HG03354 (cell line): ENCODE measurements at regions not wholly inside any gene's neighbourhood (a gene's known extent, or its start where the extent isn't known, plus 50 kb on each side); places are given as distances from the start of the nearest gene placed in this dataset.

Source experiments
- ATAC-seq: cut with Tn5 transposase; IDR thresholded peaks from one replicate; pipeline ENCODE4 v1.9.1; 2021; ENCODE audit warnings: mild to moderate bottlenecking; ENCODE audit not compliant: unreplicated experiment, poor library complexity, severe bottlenecking

DNA sequence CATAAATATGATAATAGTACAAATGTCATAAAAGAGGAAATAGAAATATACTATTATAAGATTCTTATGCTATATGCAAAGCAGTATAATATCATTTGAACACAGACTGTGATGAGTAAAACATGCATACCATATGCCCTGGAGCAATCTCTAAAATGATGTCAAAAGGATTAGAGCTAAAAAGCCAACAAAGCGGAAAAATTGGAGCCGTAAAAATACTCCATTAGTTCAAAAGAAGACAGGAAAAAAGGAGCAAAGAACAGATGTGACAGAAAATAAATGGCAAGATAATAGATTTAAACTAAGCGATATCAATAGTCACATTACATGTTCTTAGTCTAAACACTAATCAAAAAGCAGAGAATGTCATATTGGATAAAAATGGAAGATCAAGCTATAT is 191.0 kb upstream of the PLPP4 start:
- ATAC-seq, result no peak

DNA sequence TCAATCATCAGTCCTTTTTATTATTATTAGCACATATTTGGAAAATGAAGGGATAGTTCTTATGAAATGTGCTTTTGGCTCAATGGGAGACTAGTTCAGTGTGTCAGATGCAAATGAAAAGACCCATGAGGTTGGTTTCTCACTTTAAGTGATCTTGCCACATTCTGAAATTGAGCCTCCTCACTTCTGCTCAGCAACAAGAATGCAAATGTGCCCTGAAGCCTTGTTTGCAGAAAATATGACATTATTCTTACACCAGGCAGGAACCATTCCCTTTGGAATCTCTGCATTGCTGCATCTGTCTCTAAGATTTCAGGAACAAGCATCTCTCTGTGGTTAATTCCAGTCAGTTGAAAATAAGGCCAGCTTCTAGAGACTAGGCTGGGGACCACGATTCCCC is 186.1 kb upstream of the PLPP4 start:
- ATAC-seq, result no peak

DNA sequence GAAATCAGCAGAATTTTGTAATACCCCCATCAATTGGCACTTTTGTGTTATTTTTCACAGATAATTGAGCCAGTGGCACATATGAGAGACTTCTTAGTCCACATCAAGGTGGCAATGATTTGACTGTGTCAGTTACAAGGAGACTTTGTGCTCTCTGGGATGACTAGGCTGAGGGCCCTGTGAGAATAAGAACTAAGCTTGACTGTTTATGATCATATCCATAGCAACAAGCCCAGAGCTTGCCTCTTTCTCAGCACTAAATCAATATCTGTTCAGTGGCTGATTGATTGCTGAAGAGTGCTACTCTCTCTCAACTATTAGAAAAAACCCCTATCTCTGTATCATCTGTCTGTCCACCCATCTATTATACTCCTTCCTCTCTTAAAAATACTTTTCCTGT is 185.3 kb upstream of the PLPP4 start:
- ATAC-seq, result no peak

DNA sequence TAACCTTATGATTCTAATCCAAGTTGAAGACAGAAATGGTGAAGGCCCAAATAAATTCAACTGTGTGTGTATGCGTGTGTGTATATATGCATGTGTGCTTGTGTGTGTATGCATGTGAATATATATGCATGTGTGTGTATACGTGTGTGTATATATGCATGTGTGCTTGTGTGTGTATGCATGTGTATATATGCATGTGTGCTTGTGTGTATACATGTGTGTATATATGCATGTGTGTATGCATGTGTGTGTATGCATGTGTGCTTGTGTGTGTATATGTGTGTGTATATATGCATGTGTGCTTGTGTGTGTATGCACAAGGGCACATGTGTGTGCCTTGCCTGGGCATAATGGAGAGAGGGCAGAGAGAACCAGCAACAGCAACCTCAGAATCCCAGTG is 184.7 kb upstream of the PLPP4 start:
- no peak for ATAC-seq

DNA sequence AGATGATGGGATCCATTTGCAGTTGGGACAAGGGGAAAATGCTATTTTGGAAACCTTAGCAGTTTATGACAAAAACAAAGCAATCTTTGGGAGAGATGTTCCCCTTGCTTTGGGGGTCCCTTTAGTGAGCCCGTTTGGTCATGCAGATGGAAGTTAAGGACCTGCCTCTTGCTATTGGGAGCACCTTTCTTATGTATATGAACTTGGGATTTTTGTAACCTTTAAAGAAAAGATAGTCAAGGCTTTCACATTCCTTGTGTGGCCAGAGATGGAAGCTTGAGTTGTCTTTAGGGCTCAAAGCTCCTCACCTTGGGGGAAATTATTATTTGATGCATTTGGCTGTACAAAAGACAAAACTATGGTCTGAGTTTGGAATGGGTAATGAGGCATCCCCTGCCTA is 179.0 kb upstream of the PLPP4 start:
- ATAC-seq, result no peak

DNA sequence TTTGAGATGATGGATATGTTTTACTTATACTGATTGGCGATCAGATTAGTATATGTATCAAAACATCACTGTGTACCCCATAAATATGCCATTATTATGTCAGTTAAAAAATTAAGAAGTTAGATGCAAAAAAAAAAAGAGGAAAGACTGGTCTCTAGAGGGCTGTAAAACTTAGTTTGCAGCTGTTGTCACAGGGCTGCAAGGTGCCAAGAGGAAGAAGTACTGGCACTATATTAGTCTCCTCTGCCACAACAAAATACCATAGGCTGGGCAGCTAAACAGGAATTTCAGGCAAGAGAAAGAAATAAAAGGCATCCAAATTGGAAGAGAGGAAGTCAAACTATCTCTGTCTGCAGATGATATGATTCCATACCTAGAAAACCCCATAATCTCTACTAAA is 177.8 kb upstream of the PLPP4 start:
- ATAC-seq, result no peak

DNA sequence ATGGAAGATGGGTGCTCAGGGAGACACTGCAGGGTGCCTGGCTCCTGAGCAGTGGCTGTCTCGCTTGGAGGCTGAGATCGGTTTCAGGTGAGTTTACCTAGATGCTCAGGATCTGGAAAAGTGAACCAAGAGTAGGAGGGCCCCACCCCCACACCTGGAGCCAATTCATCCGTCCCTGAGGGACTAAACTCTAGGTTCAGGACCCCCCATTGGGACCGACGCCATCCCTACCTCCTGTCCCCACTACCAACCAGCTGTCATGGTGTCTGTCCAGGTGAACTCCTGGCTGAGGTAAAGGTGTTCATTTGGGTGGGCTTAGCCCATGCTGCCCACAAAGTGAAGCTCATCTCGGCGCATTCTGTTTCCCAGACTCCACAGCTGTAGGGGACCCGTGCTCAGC is 174.6 kb upstream of the PLPP4 start:
- ATAC-seq, result no peak

DNA sequence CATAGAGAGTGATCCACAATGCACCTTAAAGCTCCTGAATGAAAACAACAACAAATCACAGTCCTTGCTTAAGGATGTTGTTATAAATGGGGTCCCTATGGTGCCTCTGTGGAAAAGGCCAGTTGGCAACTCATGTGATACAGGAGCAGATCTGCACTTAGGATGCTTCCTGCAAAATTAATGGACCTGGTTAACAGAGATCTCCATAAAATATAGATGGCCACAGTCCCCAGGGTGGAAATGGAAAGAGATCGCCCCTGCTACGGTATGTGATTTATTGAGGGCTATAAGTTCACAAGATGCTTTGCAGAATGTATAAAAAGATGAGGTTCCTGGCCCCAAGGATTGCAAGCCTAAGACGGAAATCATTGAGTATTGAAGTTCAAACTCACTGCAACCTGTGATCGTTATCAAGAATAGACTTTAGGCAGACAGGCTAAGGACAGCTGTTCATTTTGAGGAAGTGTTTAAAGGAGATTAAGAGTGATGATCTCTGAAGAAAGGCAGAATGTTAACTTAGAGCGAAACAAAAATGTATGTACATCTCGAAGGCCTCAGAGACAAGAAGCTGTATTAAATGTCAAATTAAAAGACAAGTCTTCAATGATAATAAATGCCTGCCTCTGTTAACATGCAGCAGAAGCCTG is 174.1 kb upstream of the PLPP4 start:
- ATAC-seq, result no peak

DNA sequence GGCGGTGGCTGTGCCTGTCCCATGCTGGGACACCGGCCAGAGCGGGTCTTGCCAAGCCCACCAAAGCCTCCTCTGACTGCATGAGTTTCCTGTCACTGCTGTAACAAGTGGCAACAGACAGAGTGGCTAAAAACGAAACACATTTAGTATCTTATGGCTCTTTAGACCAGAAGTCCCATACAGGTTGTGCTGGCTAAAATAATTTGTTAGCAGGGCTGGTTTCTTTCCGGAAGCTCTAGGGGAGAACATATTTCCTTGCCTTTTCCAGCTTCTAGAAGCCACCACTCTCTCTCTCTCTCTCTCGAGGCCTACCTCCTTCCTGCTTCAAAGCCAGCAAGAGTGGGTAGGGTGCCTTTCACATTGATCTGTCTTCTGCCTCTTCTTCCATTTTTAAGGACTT is 171.6 kb upstream of the PLPP4 start:
- ATAC-seq, result no peak

DNA sequence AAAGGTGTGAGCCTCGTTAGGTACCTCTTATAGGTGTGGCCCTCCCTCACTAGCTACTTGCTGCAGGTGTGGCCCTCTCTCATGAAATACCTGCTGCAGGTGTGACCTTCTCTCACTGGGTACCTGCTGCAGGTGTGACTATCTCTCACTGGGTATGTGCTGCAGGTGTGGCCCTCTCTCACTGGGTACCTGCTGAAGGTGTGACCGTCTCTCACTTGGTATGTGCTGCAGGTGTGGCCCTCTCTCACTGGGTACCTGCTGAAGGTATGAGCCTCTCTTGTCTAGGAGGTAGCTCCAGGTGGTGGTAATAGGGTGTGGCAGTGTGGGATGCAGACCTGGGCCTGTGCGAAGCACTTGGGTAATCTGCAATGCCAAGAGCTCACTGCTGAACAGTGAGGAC is 170.7 kb upstream of the PLPP4 start:
- no peak for ATAC-seq

DNA sequence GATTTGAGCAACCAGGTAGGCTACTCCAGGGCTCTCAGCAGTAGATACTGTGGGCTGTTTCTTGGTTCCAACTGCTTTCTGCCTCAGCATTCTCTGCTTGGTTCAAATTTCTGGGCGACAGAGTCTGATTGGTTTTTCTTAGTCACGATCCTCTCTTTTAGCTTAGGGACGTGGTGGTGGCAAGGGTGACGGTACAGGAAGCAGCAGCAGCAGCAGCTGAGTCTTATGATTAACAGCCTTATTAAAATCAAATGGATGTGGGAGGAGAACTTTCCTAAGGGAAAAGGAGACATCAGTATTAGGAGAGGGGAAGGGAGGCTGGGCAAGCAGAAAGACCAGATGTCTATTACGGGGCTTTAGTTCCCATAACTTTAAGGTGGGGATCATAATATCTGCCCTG is 156.5 kb upstream of the PLPP4 start:
- ATAC-seq, result no peak

DNA sequence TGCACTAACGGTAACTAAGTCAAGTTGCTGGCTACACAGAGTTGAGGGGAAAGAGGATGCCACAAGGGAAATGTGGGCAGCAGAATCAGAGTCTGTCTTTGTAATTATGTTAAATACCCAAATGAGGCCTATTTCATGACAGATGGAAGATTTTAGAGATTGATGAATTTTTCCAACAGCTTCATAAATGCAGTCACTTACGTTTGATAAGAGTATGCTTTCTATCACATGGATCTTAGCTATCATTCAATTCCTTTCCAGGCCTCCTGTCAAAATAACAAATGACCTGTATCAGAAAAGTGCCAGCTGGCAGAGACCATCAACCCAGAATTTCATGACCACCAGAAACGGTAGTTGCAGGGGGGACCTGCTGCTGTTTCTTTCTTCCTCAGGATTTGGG is 148.4 kb upstream of the PLPP4 start:
- no peak for ATAC-seq

DNA sequence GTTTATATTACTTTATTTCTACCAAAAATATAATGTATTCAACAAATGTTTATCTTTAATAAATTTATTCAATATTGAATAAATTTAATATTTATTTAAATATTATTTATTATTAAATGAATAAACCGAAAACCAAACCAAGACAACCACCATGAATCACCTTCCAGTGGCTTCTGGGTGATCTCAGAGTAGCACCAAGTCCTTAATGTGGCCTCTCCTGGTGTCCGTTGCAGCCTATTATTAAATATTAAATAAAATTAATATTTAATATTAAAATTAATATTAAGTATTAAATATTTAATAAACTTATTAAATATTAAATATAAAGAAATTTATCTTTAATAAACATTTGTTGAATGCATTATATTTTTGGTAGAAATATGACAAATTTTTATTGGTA is 143.3 kb upstream of the PLPP4 start:
- ATAC-seq, result no peak

DNA sequence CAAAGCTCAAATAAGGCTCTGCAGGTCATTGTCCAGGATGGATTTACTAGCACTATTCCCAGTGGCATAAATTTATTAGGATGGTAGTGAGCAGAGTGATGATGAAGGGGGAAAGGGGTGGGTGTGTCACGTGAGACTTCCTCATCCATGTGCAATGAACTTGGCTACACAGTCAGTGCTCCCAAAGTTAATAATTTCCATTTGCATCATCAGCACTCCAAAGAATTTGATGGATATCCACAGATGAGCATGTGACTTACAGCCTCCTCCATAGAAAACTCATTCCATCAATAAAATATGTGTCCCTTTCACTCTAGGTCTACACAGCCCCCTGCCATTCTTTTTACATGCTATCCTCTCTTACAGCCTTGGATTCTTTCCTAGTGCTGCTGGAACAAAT is 142.6 kb upstream of the PLPP4 start:
- no peak for ATAC-seq

DNA sequence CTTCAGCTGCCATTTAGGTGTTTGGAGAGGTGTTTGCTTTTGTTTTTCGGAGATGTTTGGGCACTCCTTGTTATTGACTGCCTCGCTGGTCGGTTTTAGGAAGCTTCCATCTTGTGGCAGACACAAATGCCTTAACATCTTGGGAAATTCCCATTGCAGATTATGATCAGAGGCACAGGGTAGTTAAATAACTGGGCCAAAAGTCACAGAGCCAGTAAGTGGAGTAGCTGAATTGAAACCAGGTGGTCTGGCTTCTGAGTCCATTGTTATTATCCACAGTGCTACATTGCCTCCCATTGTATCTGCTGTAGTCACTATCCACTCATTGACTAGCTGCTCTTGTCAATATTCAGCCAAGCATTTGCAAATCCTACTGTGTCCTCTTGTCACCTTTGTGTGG is 138.2 kb upstream of the PLPP4 start:
- no peak for ATAC-seq

DNA sequence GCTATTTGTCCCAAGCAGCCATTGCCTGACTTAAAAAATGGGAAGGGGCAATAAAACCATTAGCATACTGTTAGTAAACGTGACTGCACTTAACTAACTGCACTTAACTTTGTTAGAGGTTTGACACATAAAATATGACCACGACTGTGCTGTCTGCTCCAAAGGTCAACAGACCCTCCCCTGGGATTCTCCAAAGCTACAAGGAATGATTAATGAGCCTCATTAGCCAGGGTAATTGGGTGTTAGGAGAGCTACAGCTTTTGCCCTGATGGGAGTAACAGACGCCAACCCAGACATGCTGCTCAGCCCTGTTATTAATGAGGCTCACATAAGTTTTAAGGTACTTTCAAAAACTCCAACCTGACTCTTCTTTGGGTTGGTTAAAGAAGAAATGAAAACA is 129.4 kb upstream of the PLPP4 start:
- ATAC-seq, result no peak

DNA sequence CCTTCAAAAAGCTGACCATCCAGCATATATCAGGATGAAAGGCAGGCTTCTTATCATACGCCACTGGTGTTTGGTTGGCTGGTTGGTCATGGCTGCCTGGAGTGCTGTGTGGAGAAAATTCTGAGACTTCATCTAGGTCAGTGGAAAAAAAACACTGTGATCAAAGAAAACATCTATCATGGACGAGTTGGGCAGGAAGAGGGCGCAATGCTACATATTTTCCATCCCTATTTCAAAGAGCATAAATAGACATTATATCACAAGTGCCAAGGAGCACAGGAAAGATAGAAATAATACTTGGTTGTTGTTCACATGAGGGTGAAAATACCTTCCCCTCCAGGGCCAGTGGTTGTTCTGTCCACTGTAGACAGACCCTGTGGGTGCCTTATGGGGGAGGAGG is 128.4 kb upstream of the PLPP4 start:
- ATAC-seq, result no peak

DNA sequence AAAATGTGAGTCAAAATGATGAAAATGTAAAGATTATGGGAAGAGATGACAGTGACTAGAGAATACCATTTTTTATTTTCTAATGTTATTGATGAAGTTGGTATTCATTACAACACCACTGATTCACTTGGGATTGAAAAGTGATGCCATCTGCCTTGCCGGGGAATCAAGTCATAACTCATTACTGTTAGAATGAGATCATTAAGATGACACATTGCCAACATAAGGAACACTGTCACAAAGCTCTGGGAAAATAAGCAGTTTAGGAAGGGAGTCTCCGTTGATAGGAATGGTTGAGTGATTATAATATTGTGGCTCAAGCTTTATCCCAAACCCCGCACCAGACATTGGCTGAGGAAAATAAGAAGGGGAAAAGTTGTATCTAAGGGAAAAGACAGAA is 121.5 kb upstream of the PLPP4 start:
- ATAC-seq, result no peak

DNA sequence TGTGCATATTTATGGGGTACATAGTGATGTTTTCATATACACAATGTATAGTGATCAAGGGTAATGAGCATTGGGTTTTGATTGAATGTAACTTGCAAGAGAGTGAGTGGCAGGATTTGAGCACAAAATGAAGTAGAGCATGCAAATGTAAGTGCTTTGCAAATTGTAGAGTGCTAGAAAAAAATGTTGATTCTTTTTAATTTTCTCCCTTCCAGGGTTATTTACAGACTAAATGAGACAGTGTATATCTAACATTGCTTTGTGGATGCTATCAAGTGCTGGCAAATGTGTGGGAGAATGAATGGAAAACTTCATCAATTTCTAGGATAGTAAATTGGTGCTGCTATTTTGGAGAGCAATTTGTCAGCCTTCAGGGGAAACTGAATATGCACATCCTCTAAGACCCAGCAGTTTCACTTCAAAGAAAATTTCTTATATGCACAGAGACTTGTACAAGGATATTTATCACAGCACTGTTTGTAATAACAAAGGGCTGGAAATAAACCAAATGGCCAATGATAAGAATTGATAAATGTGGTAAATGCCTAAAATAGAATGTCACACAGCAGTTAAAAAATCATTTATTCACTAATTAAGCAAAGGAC is 120.6 kb upstream of the PLPP4 start:
- no peak for ATAC-seq

DNA sequence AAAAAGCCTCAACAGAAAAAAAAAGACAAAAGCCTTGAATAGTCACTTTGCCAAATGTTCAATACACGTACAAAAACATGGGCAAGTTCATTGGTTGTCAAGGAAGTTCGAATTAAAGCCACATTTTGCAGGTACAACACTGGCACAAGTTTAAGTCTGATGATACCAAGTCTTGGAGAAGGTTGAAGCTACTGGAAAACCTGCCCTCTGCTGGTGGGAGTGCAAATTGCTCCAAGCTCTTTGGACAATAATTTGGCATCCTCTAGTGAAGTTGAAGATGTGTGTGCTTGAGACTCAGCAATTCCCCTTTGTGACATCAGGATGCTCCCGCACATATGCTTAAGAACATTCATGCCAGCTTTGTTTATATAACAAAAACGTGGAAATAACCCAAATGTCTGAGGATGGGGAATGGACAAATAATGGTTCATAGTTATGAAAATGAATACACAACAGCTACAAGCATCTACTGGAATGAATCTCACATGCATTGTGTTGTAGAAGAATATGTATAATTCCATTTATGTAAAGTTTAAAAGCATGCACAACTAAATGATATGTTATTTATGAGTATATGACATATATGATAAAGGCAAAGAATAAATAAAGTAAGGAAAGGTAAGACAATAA is 120.0 kb upstream of the PLPP4 start:
- peak; percentile 58 for ATAC-seq

DNA sequence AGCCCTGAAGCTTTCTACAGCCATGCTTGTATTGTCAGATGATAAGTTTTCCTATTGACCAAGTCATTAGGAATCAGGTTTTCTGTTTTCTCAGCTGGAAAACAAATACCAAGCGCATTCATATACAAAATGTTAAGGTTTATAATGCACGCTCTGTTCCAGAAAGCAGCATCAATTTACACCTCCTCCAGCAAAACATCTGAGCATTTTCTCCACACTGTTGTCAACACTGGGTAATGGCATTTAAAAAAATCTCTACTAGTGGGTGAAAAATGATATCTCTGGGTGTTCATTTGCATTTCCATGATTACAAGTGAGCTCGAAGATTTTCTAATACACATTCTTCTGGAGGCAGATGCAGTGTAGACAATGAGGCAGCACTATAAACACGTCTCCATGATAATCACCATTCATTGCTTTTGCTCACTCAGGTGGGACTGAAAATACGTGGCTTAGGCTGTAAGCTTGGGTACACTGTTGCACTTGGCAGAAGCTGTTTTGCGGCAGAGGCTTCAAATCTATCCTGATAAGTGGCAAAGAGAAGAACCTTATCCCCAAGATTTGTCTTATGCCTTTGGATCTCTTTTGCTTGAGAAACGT is 114.8 kb upstream of the PLPP4 start:
- no peak for ATAC-seq
